GM19238 (cell line): ENCODE measurements at regions not wholly inside any gene's neighbourhood (a gene's known extent, or its start where the extent isn't known, plus 50 kb on each side); places are given as distances from the start of the nearest gene placed in this dataset.
A peak's percentile ranks its signal among the peaks of the same experiment; 100 is the strongest.
"Not testable (repeated sequence)": the region's sequence is repeated elsewhere in the genome, so short reads cannot be mapped to it uniquely, and the experiment has no call there.

Experiments used
- DNase-seq: peaks from one replicate; pipeline ENCODE4 v3.0.0; 2011; ENCODE audit warnings: low spot score; ENCODE audit not compliant: insufficient read length

- DNase-seq = no peak
These were observed 93.2 kb downstream of the DACT1 start for GRCh38 chr14:58730792-58731464.

DNA sequence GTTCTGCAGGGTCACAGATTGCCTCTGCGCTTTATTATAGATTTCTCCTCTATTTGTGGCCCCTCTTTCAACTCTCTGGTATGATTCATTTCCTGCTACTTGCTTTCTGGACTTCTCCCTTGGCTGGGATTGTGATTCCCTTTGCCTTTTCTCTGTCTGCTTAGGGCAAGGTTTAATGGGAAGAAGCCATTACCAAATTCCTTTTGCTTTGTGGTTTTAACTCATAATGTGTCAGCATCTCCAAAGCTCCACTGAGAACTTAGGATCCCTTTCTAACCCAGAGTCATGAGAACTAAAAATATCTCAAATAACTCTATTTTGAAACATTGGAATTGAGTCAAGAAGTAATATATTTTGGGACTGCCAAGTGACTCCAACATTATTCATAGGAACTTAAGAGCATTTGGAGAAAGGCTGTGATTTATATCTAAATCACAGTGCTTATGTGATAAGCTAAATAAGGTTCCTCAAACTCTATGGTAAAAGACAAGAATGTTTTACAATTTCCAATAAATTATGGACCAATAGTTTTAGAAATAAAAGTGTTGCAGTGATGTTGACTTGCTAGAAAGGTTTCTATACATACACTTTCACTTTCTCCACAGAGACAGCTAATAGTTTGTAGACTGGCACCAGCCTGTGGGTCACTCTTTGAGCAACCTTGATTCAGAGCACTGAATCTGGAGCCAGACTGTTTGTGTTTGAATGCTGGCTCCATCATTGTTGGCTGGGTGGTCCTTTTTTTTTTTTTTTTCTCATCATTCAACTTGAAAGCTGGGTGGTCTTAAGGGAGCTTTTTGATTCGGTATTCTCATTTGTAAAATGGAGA, 93.9 kb downstream of the DACT1 start:
- DNase-seq = no peak

GRCh38 chr14:58732387-58732786, 94.6 kb downstream of the DACT1 start:
- DNase-seq = no peak

- DNase-seq = no peak
These were observed 95.9 kb downstream of the DACT1 start for GRCh38 chr14:58733451-58734208.

DNA sequence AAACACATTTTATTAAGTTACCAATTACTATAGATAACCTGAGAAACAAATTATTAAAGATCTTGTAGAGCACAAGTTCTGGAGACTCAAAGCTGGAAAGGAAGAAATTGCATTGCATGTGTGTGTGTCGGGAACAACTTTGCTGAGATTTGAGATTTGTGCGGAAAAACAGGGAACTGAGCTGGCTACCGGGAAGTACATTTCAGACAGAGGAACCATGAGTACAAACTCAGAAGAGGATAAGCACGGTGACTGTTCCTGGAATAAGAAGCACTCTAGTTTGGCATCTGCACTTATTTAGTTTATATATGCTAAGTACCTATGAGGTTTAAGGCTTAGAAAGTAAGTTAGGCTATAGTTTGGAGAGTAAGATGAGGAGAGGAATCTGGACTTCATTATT, 97.8 kb downstream of the DACT1 start:
- DNase-seq = no peak

DNA sequence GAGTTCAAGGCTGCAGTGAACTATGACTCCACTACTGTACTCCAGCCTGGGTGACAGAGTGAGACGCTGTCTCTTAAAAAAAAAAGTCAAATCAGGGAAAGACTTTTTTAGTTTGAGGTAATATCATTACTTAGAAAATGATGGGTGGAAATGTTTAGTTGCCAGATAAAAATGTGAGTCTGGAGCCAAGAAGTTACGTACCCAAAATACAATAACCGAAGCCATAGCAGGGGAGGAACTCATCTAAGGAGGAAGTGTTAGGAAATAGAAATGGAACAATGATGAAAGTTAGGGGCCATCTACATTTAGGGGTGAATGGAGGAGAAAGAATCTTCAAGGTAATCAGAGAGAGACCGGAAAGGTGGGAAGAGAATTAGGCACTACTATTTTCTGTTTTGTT, 98.8 kb downstream of the DACT1 start:
- no peak for DNase-seq

GRCh38 chr14:58737511-58737910, 99.7 kb downstream of the DACT1 start:
- DNase-seq = no peak

- no peak for DNase-seq
These were observed 100.6 kb downstream of the DACT1 start for GRCh38 chr14:58738189-58738836.

DNA sequence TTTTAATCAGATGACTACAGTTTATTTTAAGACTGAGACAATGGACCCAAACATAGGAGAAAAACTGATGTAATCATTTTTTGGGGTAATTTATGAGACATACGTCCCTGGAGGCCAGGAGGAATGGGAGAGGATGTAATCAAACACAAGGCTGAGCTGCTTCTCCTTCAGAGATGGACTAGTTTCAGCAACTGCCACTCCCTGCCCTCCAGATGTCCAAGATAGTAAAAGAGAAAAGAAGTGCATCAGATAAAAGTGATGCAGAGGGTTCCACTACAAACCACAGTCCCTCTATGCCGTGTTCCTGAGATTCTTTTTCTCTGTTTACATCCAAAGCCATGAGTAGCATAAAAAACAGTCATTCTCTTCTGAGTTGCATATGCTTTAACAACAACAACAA, 101.1 kb downstream of the DACT1 start:
- DNase-seq = no peak

- DNase-seq = no peak
These were observed 101.9 kb downstream of the DACT1 start for GRCh38 chr14:58739674-58740073.

DNA sequence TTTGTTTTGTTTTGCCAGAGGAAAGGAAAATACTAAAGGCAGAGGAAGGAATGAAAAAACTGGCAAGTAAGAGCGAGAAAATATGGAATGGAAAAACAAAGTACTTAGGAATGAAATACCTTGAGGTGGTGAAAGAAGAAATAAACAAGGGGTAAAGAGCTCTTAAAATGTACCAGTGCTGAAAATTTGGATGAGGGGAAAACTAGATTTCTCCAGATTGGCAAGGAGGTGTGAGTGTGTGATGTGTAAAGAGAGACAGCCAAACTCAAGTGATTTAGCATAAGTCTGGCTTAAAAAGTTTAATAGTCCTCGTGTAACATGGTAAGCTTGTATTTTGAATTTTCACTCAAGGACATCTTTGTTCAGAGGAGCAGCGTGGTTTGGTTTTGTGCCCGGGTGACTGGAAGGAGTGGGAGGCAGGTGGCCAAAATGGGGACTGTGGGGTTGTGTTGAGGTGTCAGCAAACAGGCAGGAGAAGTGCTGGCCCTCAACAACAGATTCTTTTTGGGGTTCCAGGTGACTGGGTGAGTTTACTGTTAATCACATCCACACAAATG, 102.7 kb downstream of the DACT1 start:
- no peak for DNase-seq

GRCh38 chr14:58744801-58745394, 107.1 kb downstream of the DACT1 start:
- DNase-seq = no peak

- no peak for DNase-seq
These were observed 108.5 kb downstream of the DACT1 start for GRCh38 chr14:58746261-58746660.

DNA sequence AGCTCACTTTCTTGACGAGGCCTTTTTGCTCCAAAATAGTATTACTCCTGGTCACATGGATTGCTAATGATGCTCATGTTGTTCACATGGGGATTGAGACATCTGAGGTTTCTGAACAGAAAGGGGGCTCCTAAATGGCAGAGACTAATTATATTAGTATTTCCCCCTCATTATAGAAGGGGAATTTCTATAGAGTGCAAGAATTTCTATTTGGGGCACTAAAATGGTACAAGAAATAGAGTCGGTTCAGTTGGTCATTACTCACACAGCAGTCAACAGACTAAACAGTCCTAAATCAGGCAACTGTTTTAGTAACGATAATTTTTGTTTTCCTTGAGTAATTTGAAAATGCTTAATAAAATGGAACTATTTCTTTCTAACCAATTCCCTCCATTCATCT, 108.9 kb downstream of the DACT1 start:
- no peak for DNase-seq

GRCh38 chr14:58747181-58747580, 109.4 kb downstream of the DACT1 start:
- DNase-seq = no peak

DNA sequence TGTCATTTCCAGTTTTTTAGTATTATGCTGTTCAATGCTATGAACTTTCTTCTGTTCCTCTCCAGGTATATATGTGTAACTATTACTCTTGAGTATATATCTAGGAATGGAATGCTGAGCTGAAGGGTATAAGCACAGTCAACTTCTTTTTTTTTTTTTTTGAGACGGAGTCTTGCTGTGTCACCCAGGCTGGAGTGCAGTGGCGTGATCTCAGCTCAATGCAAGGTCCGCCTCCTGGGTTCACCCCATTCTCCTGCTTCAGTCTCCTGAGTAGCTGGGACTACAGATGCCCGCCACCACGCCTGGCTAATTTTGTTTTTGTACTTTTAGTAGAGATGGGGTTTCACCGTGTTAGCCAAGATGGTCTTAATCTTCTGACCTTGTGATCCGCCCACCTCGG, 110.5 kb downstream of the DACT1 start:
- not testable (repeated sequence) for DNase-seq

DNA sequence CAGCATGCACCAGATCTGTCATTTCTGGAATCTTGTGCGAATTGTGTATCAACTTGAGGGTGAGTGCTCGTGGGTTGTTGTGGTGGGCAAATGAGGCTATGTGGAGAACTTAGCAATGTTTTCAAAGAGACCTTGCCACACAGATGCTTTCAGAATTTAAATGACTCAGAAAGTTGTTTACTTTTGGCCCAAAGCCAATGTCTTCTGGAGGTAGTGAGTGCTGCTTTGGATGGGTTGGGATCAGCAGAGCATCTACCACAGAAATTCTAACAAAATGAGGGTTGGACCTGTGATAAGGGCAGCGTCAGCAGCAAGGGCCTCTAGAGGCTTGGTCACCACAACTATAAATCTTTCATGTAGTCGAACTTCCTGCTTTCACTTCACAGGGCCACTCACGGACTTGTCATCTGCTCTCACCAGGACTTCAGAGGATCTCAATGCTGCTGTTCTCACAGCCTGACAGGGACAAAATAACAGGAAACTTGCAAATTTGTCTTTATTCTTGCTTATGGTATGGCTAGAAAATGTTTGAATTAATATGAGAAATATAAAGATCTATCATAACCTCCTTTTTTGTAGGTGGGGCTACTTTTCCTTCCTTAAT, 111.4 kb downstream of the DACT1 start:
- peak; percentile 15 for DNase-seq

DNA sequence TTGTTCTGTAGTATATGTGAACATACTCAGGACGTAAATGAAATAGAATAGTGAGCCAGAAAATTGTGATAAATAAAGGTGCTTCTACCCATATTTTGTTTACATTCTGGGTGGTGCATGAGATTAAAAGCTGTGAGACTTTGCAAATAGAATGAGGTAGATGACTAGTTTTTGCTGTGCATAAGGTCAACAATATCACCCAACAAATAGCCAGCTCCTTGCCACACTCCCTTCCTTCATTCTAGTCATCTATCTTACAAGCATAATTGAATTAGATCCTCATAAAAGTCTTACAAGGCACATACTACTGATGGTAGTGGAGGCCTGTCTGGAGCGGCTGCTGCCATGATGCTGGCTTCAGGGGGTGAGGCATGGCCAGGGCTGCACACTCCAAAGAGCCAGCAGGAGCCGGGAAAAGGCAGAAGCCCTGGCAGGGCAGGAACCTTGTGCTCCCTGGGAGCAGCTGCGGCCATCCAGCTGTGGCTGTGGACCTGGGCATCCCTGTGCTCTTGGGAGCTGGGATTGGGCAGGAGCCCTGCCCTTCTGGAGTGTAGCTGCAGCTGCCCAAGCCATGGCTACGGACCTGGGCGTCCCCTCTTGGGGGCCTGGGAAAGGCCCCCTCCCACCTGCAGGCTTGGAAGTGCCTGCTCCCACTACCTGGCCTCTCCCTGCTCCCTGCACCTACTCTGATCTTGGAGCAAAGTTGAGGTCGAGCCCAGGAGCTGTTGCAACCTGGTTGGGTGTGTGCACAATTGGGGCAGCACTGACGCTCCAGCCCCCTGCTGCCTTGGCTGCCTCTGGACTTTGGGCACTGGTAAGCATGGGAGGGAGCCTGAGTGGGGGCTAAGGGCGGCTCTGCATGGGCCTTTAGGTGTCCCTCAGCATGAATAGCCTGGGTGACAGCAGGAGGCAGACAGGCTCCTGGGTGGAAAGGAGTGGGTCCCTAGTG, 112.8 kb downstream of the DACT1 start:
- no peak for DNase-seq

DNA sequence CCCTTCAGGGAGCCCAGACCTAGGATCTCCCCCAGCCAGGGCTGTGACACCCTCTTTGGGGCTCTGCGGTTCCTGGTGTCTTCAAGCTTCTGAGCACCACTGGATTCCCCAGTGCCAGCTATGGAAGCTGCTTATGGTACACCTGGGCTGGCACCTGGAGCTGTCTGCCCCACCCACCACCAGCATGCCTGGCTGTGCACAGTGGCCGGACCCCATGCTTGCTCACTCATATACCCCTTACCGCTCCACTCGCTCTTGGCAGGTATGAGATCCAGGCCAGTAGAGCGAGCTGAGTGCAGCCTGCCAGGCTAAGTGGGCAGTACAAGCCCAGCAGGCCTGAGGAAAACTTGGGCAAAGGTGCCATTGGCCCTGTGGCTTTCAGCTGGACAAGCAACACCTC, 114.0 kb downstream of the DACT1 start:
- DNase-seq = no peak
